Left lung (tissue), 4 donors: ENCODE measurements at regions not wholly inside any gene's neighbourhood (a gene's known extent, or its start where the extent isn't known, plus 50 kb on each side); places are given as distances from the start of the nearest gene placed in this dataset.
"Not testable (repeated sequence)": the region's sequence is repeated elsewhere in the genome, so short reads cannot be mapped to it uniquely, and the experiment has no call there.

ENCODE experiments used
- ATAC-seq: fragments of 200-7000 bp; cut with Tn5 transposase; one replicate; pipeline ENCODE4 v1.9.1; 2020; ENCODE audit warnings: moderate library complexity
- DNase-seq, 4 donors: peaks; one replicate each; pipeline ENCODE4 v3.0.0-alpha.2; 2013 to 2020
- H3K27ac ChIP-seq, 2 donors: fragments of 200-600 bp; sonication (generic) in 1 of 2; one replicate each; pipeline versions ENCODE4 v1.5.0 to v1.8.0; 2020 to 2021
- H3K27me3 ChIP-seq, 2 donors: fragments of 200-600 bp; sonication (generic) in 1 of 2; one replicate each; pipeline versions ENCODE4 v1.5.0 to v1.8.0; 2020 to 2021
- H3K36me3 ChIP-seq, 2 donors: fragments of 200-600 bp; sonication (generic) in 1 of 2; one replicate each; pipeline versions ENCODE4 v1.5.0 to v1.8.0; 2020 to 2021
- H3K4me1 ChIP-seq, 2 donors: fragments of 200-600 bp; one replicate each; pipeline ENCODE4 v1.8.0; 2021
- H3K4me3 ChIP-seq, 2 donors: fragments of 200-600 bp; sonication (generic) in 1 of 2; one replicate each; pipeline versions ENCODE4 v1.5.0 to v1.8.0; 2020 to 2021; ENCODE audit warnings: mild to moderate bottlenecking in 1 of 2
- H3K9me3 ChIP-seq, 2 donors: fragments of 200-600 bp; sonication (generic) in 1 of 2; one replicate each; pipeline versions ENCODE4 v1.5.0 to v1.8.0; 2020 to 2021
- CTCF ChIP-seq, 2 donors: fragments of 200-600 bp; sonication (generic) in 1 of 2; IDR thresholded peaks; one replicate each; pipeline versions ENCODE4 v1.5.0 to v1.8.0; 2021; ENCODE audit warnings: antibody characterized with exemption in 2 of 2
- intact Hi-C, 2 donors: fragments of 100-400 bp; cut with DNase I; formaldehyde crosslinking; loops; one replicate each; pipeline versions ENCODE4 v1.11.2 to v1.14.2; 2022
- donor health status: DM: no; HTN: yes; CAD: no.
- donor health status: DM: no; HTN: no; CAD: no.

- ATAC-seq (no peak), DNase-seq (no peak)
- TF ChIP-seq CTCF (IDR thresholded peaks at IDR 0.05): no peak
- H3K36me3 ChIP-seq: no peaks in the 10 kb centered on the region
- intact Hi-C loops: no loop called here
- H3K9me3 ChIP-seq: no peaks in the 10 kb centered on the region
- H3K27ac ChIP-seq: no peak overlapping the region
- no peaks in the 10 kb centered on the region for H3K27me3 ChIP-seq
- H3K4me3 ChIP-seq: no peak overlapping the region
- H3K4me1 ChIP-seq: no peaks in the 10 kb centered on the region
Observed at GRCh38 chr2:124978597-124978996, 953.5 kb downstream of the CNTNAP5 start.

DNA sequence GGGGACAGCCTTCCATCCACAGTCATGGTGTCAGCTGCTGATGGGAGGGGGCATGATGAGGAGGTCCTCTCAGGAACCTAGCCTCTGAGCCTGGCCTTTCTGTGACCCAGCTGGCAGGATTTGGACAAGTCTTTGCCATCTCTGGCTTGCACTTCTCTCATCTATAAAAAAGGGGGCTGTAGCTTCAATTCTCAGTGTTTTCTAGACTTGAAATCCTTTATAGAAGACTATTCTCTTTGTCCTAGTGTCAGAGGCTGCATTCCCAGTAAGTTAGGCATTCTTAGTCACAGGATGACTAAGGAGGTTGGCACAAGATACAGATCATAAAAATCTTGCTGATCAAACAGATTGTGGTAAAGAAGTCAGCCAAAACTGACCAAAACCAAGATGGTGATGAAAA, 958.5 kb downstream of the CNTNAP5 start:
- no peak for DNase-seq
- Histone ChIP-seq H3K27ac (no peak overlapping the region), H3K4me3 (no peak overlapping the region), H3K9me3 (peaks cover 0 to 5% of the 10 kb centered on the region in 2 donors), H3K4me1 (no peaks in the 10 kb centered on the region), H3K36me3 (no peaks in the 10 kb centered on the region), H3K27me3 (no peaks in the 10 kb centered on the region)
- no peak for TF ChIP-seq CTCF (IDR thresholded peaks at IDR 0.05)
- intact Hi-C loops: no loop called here
- ATAC-seq: no peak

DNA sequence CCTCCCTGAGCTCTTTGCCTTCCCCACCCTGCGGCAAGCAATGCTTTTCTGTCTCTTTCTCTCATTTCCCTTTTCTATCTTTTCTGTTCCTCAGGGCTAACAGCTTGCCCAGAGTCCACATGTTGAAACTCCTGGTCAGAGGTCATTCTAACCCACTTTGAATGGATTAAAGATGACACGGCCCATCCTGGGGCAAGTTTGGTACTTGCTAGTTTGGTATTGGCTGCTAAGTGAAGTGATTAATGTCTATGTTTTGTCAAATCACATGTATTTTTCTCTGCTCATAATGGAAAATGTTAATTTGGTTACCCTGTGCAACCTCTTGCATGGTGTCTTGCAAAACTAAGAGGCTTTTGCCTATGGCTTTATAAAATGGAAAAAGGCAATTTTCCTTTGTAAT, 960.2 kb downstream of the CNTNAP5 start:
- Histone ChIP-seq H3K4me1 (no peaks in the 10 kb centered on the region), H3K9me3 (peaks cover 0 to 5% of the 10 kb centered on the region in 2 donors), H3K36me3 (no peaks in the 10 kb centered on the region), H3K27me3 (no peaks in the 10 kb centered on the region), H3K27ac (no peak overlapping the region), H3K4me3 (no peak overlapping the region)
- TF ChIP-seq CTCF (IDR thresholded peaks at IDR 0.05): no peak
- no peak for DNase-seq
- ATAC-seq: no peak
- intact Hi-C loops: no loop called here

DNA sequence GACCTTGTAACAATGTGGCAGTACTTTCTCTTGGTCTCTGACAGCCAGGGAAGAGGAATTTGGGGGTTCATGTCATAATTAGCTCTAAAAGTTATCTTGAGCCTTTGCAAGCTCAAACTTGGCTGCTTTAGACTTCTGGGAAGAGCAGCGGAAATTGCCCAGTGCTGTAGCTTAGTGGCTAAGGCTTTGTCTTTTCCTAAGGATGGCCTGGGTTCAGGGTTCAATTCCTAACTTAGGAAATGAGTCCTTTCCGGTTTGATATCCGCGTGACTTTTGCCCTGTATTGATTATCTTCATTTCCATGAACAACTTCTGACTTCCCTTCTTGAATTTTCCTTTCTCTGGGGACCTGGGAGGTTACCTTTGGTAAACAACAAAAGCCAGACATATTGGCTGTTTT, 961.0 kb downstream of the CNTNAP5 start:
- intact Hi-C loops: no loop called here
- DNase-seq (no peak), ATAC-seq (no peak)
- Histone ChIP-seq H3K4me1 (no peaks in the 10 kb centered on the region), H3K36me3 (no peaks in the 10 kb centered on the region), H3K27me3 (no peaks in the 10 kb centered on the region), H3K27ac (no peak overlapping the region), H3K9me3 (peaks cover 0 to 5% of the 10 kb centered on the region in 2 donors), H3K4me3 (no peak overlapping the region)
- no peak for TF ChIP-seq CTCF (IDR thresholded peaks at IDR 0.05)

GRCh38 chr2:124986870-124987269, 961.8 kb downstream of the CNTNAP5 start:
- H3K27me3 ChIP-seq, intact Hi-C loops, H3K4me3 ChIP-seq, H3K4me1 ChIP-seq, ATAC-seq, DNase-seq, H3K36me3 ChIP-seq, H3K27ac ChIP-seq, H3K9me3 ChIP-seq: not testable (repeated sequence)

DNA sequence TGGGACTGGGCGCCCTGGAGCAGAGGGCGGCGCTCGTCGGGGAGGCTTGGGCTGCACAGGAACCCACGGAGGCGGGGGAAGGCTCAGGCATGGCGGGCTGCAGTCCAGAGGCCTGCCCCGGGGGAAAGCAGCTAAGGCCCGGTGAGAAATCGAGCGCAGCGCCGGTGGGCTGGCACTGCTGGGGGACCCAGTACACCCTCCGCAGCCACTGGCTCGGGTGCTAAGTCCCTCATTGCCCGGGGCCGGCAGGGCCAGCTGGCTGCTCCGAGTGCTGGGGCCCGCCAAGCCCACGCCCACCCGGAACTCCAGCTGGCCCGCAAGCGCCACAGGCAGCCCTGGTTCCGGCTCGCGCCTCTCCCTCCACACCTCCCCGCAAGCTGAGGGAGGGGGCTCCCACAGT, 962.3 kb downstream of the CNTNAP5 start:
- H3K9me3 ChIP-seq, H3K27me3 ChIP-seq, H3K27ac ChIP-seq, intact Hi-C loops, H3K36me3 ChIP-seq, H3K4me1 ChIP-seq, H3K4me3 ChIP-seq, ATAC-seq: not testable (repeated sequence)
- peak in 1 of 4 donors; percentile 63 for DNase-seq
